ENCODE measurements at regions not wholly inside any gene's neighbourhood (a gene's known extent, or its start where the extent isn't known, plus 50 kb on each side); places are given as distances from the start of the nearest gene placed in this dataset.

- no TSS peak for BruUV-seq (replicated peaks)
- DNase-seq = no peak
- no peaks in the 10 kb centered on the region for H3K27me3 Mint-ChIP-seq (ENCODE audit: unreplicated experiment)
- CTCF ChIA-PET = no interaction called here
- H3K36me3 Mint-ChIP-seq (ENCODE audit: insufficient read depth, unreplicated experiment) = no peaks in the 10 kb centered on the region
- intact Hi-C loops (cut with micrococcal nuclease; ENCODE audit: unreplicated experiment) = no loop called here
- no peak for TF ChIP-seq CTCF (IDR thresholded peaks at IDR 0.05; ENCODE audit: unreplicated experiment)
- no peak overlapping the region for H3K27ac Mint-ChIP-seq (ENCODE audit: unreplicated experiment)
- peaks cover 19% of the 10 kb centered on the region for H3K9me3 Mint-ChIP-seq (ENCODE audit: low read depth, unreplicated experiment)
- H3K4me3 Mint-ChIP-seq (ENCODE audit: low read depth, unreplicated experiment) = no peak overlapping the region
- H3K4me1 Mint-ChIP-seq (ENCODE audit: low read depth, unreplicated experiment) = no peaks in the 10 kb centered on the region
Measured at GRCh38 chr7:52777051-52777822, 258.2 kb upstream of the POM121L12 start.

DNA sequence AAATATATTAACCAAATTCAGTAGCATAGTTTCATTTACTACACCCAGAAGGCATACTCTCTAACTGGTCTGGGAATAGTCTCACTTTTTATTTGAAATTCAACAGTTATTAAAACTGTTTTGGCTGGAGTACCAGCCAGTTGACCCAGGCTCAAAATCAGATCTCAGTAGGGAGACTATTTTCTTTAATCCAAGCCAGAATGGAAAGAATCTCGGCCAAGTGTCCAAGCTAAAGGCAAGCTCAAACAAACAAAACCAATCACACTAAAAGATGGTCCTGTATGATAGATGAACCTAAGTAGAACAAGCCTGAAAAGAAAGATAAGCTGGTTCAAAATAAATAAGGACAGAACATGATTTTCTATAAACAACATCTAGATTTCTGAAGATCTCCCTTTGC, 259.6 kb upstream of the POM121L12 start:
- Mint-ChIP-seq H3K4me1 (ENCODE audit: low read depth, unreplicated experiment) (no peaks in the 10 kb centered on the region), H3K4me3 (ENCODE audit: low read depth, unreplicated experiment) (no peak overlapping the region), H3K27ac (ENCODE audit: unreplicated experiment) (no peak overlapping the region), H3K9me3 (ENCODE audit: low read depth, unreplicated experiment) (peaks cover 21% of the 10 kb centered on the region), H3K27me3 (ENCODE audit: unreplicated experiment) (no peaks in the 10 kb centered on the region), H3K36me3 (ENCODE audit: insufficient read depth, unreplicated experiment) (no peaks in the 10 kb centered on the region)
- DNase-seq = no peak
- TF ChIP-seq CTCF (IDR thresholded peaks at IDR 0.05; ENCODE audit: unreplicated experiment) = no peak
- CTCF ChIA-PET = no interaction called here
- intact Hi-C loops (cut with micrococcal nuclease; ENCODE audit: unreplicated experiment) = no loop called here
- no TSS peak for BruUV-seq (replicated peaks)

DNA sequence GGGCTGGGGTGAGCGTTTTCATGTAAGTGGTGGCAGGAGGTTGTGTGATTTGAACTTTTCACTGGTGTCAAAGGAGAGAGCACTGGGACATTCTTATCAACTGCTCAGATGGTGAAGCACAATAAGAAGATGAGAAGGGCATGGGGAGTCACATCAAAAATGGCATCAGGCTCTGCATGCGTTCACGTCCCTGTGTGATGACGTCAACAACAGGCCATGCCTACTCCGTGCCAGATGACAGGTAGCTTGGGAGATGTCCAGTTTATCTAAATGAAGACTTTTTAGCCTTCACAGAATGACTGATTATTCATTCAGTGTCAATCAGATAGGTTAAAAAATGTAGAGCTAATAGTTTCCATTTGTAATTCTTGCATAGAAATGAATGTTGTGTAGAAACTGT, 264.3 kb upstream of the POM121L12 start:
- DNase-seq = no peak
- Mint-ChIP-seq H3K36me3 (ENCODE audit: insufficient read depth, unreplicated experiment) (no peaks in the 10 kb centered on the region), H3K4me1 (ENCODE audit: low read depth, unreplicated experiment) (no peaks in the 10 kb centered on the region), H3K4me3 (ENCODE audit: low read depth, unreplicated experiment) (no peak overlapping the region), H3K9me3 (ENCODE audit: low read depth, unreplicated experiment) (peaks cover 8% of the 10 kb centered on the region), H3K27me3 (ENCODE audit: unreplicated experiment) (no peaks in the 10 kb centered on the region), H3K27ac (ENCODE audit: unreplicated experiment) (no peak overlapping the region)
- intact Hi-C loops (cut with micrococcal nuclease; ENCODE audit: unreplicated experiment) = no loop called here
- CTCF ChIA-PET = no interaction called here
- TF ChIP-seq CTCF (IDR thresholded peaks at IDR 0.05; ENCODE audit: unreplicated experiment) = no peak
- no TSS peak for BruUV-seq (replicated peaks)

DNA sequence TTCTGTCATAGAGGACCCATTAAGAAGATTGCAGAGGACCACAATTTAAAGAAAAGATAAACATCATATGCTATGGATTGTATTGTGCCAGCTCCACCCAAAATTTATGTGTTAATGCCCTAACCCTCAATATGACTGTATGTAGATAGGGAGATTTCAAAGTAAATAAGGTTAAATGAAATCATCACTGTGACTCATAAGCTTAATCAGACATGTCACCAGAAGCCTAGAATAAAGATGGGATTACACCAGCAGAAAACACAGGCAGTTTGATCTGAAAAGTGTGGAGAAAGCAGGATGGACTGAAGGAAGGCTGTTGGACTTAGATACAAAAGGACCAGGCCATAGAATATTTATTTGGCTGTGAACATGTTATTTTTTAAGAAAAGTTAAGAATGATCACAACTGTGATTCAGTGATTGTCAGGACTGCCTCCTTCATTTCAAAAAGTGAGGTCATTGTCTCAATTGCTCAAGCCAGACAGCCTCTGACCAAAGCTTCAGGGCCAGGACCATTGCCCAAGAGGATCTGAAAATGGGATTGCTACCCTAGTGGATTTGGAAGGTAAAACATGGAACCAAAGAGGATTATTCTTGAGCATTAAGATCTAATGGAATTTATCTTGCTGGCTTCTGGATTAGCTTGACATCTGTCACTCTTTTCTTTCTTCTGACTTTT, 270.8 kb upstream of the POM121L12 start:
- H3K27ac Mint-ChIP-seq (ENCODE audit: unreplicated experiment) = no peak overlapping the region
- no peaks in the 10 kb centered on the region for H3K4me1 Mint-ChIP-seq (ENCODE audit: low read depth, unreplicated experiment)
- H3K9me3 Mint-ChIP-seq (ENCODE audit: low read depth, unreplicated experiment) = peaks cover 14% of the 10 kb centered on the region
- CTCF ChIA-PET = no interaction called here
- no TSS peak for BruUV-seq (replicated peaks)
- TF ChIP-seq CTCF (IDR thresholded peaks at IDR 0.05; ENCODE audit: unreplicated experiment) = no peak
- no peaks in the 10 kb centered on the region for H3K36me3 Mint-ChIP-seq (ENCODE audit: insufficient read depth, unreplicated experiment)
- H3K27me3 Mint-ChIP-seq (ENCODE audit: unreplicated experiment) = no peaks in the 10 kb centered on the region
- no peak overlapping the region for H3K4me3 Mint-ChIP-seq (ENCODE audit: low read depth, unreplicated experiment)
- intact Hi-C loops (cut with micrococcal nuclease; ENCODE audit: unreplicated experiment) = no loop called here
- DNase-seq = no peak

Data from Calu3 (cell line).